Spleen (tissue), 11 donors: ENCODE measurements at regions not wholly inside any gene's neighbourhood (a gene's known extent, or its start where the extent isn't known, plus 50 kb on each side); places are given as distances from the start of the nearest gene placed in this dataset.

Source experiments
- DNase-seq: peaks from one replicate; pipeline ENCODE4 v3.0.0-alpha.2; 2020
- H3K27ac ChIP-seq, 8 donors: fragments of 200-600 bp; sonication (generic) in 7 of 8; 1 replicate in 4 of 8; 2 replicates in 4 of 8; pipeline versions ENCODE4 v1.5.0 to v1.8.0; 2016 to 2021; ENCODE audit warnings: inconsistent platforms in 4 of 8, mild to moderate bottlenecking in 4 of 8, moderate library complexity in 1 of 8
- H3K27me3 ChIP-seq, 7 donors: fragments of 200-600 bp; sonication (generic) in 6 of 7; replicated peaks in 1 of 7; 1 replicate in 4 of 7; 2 replicates in 3 of 7; pipeline versions ENCODE4 v1.5.0 to v1.8.0; 2016 to 2021; ENCODE audit warnings: inconsistent platforms in 3 of 7, mild to moderate bottlenecking in 1 of 7
- H3K36me3 ChIP-seq, 6 donors: fragments of 200-600 bp; sonication (generic) in 5 of 6; 1 replicate in 4 of 6; 2 replicates in 2 of 6; pipeline versions ENCODE4 v1.5.0 to v1.8.0; 2016 to 2021; ENCODE audit warnings: inconsistent platforms in 2 of 6
- H3K4me1 ChIP-seq, 6 donors: fragments of 200-600 bp; sonication (generic) in 5 of 6; 1 replicate in 3 of 6; 2 replicates in 3 of 6; pipeline versions ENCODE4 v1.5.0 to v1.8.0; 2016 to 2021; ENCODE audit warnings: inconsistent platforms in 3 of 6
- H3K4me3 ChIP-seq, 8 donors: fragments of 200-600 bp; sonication (generic) in 7 of 8; 1 replicate in 4 of 8; 2 replicates in 4 of 8; pipeline versions ENCODE4 v1.5.0 to v1.8.0; 2016 to 2021; ENCODE audit warnings: inconsistent platforms in 4 of 8, mild to moderate bottlenecking in 4 of 8, moderate library complexity in 2 of 8
- H3K9me3 ChIP-seq, 8 donors: fragments of 200-600 bp; sonication (generic) in 7 of 8; 1 replicate in 4 of 8; 2 replicates in 4 of 8; pipeline versions ENCODE4 v1.5.0 to v1.8.0; 2016 to 2021; ENCODE audit warnings: inconsistent platforms in 4 of 8
- CTCF ChIP-seq, 11 experiments: fragments of 200-600 bp in 7 of 11; fragments of 450-650 bp in 4 of 11; sonication (generic) in 4 of 11; IDR thresholded peaks in 8 of 11; conservative IDR thresholded peaks in 3 of 11; 1 replicate in 7 of 11; 2 replicates in 4 of 11; pipeline versions ENCODE4 v1.4.0 to v1.8.0; 2016 to 2021; ENCODE audit warnings: antibody characterized with exemption in 11 of 11, inconsistent platforms in 4 of 11, mild to moderate bottlenecking in 1 of 11
- POLR2A ChIP-seq, 3 donors: fragments of 450-650 bp; IDR thresholded peaks; one replicate each; pipeline ENCODE4 v1.5.1; 2017; ENCODE audit warnings: antibody characterized with exemption in 3 of 3, mild to moderate bottlenecking in 1 of 3
- POLR2AphosphoS5 ChIP-seq, 3 donors: sonication (generic); formaldehyde crosslinking; IDR thresholded peaks; one replicate each; pipeline ENCODE4 v1.5.1; 2017; ENCODE audit warnings: antibody characterized with exemption in 3 of 3
- WGBS, 5 donors: extraction: QIAGEN DNeasy Blood & Tissue Kit in 3 of 5; methylation state at CpG; one replicate each; pipeline versions ENCODE4 v1.1.5 to v1.1.7; 2013 to 2018; 5-methylcytosine and 5-hydroxymethylcytosine counted together
- intact Hi-C: fragments of 100-400 bp; cut with DNase I; formaldehyde crosslinking; loops from one replicate; pipeline ENCODE4 v1.15.0; 2023; ENCODE audit warnings: low total_unique reads
- donor health status: healthy with polysubstance abuse.
- donor health status: DM: no; HTN: no; CAD: no; lungs with moderate emphysema.
- donor health status: DM: no; HTN: no; CAD: no.
- donor health status: Bipolar disorder and iron deficiency.
- donor health status: healthy.
- donor health status: DM: no; HTN: no; CAD: no.
- donor health status: DM: yes; HTN: yes; CAD: no.

DNA sequence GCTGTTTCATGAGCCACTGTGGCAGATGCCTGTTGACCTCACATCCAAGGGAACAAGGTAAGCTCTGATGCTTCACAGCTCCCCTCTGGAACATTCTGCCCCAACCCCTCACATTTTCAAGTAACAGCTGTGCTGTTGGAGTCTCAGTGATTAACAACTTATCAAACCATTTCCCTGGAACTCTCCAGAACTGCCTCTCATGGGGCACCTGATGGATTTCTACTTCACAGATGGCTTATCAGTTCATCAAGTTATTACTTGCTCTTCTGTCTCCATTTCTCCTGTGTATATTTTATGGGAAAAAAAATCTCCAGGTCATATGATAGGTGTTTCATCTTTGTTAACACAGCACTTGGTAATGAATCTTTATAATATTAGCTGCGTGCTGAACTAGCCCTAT is 322.4 kb downstream of the MAN2A1 start:
- intact Hi-C loops: no loop called here
- Histone ChIP-seq H3K27me3 (no peaks in the 10 kb centered on the region), H3K4me3 (no peak overlapping the region), H3K36me3 (no peaks in the 10 kb centered on the region), H3K9me3 (no peaks in the 10 kb centered on the region), H3K27ac (no peak overlapping the region), H3K4me1 (no peaks in the 10 kb centered on the region)
- DNase-seq: no peak
- TF ChIP-seq POLR2A (IDR thresholded peaks at IDR 0.05): no peak
- 88 to 98% (median 94%) methylated on average over 1 of the region's 1 CpG for whole genome bisulfite sequencing, 5 donors

DNA sequence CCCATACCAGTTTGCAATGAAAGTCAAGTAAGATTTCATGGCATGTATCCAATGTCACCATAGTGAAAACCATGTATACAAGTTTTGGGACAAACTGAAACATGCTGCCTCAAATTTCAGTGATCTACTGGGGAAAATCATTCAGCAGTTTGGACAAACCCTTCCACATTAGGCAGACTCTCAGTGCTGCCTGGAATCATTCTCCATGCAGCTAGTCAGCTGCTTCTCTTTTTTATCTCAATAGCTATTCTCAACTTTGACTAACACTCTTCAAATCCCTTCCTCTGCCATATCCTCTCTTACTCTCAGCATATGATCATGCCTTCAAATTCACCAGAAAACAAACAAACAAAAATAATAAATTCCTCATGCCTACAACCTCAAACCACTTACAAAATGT is 323.3 kb downstream of the MAN2A1 start:
- H3K9me3 ChIP-seq: no peaks in the 10 kb centered on the region
- intact Hi-C loops: no loop called here
- no peak overlapping the region for H3K4me3 ChIP-seq
- no peaks in the 10 kb centered on the region for H3K36me3 ChIP-seq
- no peak for DNase-seq
- H3K27me3 ChIP-seq: no peaks in the 10 kb centered on the region
- no peaks in the 10 kb centered on the region for H3K4me1 ChIP-seq
- no peak overlapping the region for H3K27ac ChIP-seq
- TF ChIP-seq CTCF (IDR thresholded peaks at IDR 0.05 in 8 of 11, conservative IDR thresholded peaks at IDR 0.05 in 3 of 11) (no peak), POLR2A (IDR thresholded peaks at IDR 0.05) (no peak), POLR2AphosphoS5 (IDR thresholded peaks at IDR 0.05) (no peak)

DNA sequence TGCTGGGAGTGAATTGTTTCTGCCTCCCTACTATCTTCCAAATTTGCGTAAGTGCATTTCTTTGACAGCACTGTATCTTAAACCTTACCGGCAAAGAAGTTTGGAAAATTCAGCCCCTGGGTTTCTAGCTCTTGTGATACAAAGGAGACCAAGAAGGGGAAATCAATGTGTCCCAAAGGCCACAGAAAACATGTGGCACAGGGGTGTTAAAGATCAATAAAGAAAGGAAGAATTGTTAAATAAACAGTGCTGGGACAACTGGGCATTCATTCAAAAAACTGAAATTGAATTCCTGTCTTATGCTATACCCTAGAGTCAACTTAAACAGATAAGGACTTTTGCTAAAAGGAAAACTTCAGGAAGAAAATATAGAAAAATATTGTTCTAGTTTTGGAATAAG is 328.1 kb downstream of the MAN2A1 start:
- 71 to 99% (median 93%) methylated on average over 2 of the region's 2 CpGs for WGBS, 5 donors
- Histone ChIP-seq H3K4me1 (no peaks in the 10 kb centered on the region), H3K27me3 (no peaks in the 10 kb centered on the region), H3K27ac (no peak overlapping the region), H3K36me3 (no peaks in the 10 kb centered on the region), H3K9me3 (no peaks in the 10 kb centered on the region), H3K4me3 (no peak overlapping the region)
- no peak for DNase-seq
- TF ChIP-seq POLR2AphosphoS5 (IDR thresholded peaks at IDR 0.05) (no peak), CTCF (IDR thresholded peaks at IDR 0.05 in 8 of 11, conservative IDR thresholded peaks at IDR 0.05 in 3 of 11) (no peak), POLR2A (IDR thresholded peaks at IDR 0.05) (no peak)
- intact Hi-C loops: no loop called here

DNA sequence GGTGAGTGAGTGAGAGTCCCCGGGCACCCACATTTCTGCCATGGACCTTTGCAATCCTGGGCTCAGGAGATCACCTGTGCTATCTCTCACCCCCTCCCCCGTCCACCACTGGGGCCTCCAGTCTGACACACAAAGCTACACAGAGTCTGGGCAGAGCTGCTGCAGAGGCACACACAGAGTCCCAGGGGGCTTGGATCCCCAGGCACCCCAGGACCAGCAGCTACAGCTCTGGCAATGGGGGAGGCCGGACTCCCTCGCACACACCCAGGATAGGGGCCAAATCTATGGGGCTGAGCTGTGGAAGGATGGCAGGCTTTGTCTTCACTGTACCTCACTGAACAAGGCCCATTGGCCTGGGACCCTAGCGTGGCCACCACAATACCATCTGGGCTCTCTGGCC is 328.8 kb downstream of the MAN2A1 start:
- intact Hi-C loops: no loop called here
- H3K36me3 ChIP-seq: no peaks in the 10 kb centered on the region
- H3K4me3 ChIP-seq: no peak overlapping the region
- no peaks in the 10 kb centered on the region for H3K4me1 ChIP-seq
- no peak for TF ChIP-seq CTCF (IDR thresholded peaks at IDR 0.05 in 8 of 11, conservative IDR thresholded peaks at IDR 0.05 in 3 of 11)
- no peak for TF ChIP-seq POLR2A (IDR thresholded peaks at IDR 0.05)
- TF ChIP-seq POLR2AphosphoS5 (IDR thresholded peaks at IDR 0.05): no peak
- 66 to 91% (median 86%) methylated on average over 3 to 5 of the region's 5 CpGs for WGBS, 5 donors
- DNase-seq: no peak
- no peaks in the 10 kb centered on the region for H3K9me3 ChIP-seq
- H3K27me3 ChIP-seq: no peaks in the 10 kb centered on the region
- no peak overlapping the region for H3K27ac ChIP-seq

DNA sequence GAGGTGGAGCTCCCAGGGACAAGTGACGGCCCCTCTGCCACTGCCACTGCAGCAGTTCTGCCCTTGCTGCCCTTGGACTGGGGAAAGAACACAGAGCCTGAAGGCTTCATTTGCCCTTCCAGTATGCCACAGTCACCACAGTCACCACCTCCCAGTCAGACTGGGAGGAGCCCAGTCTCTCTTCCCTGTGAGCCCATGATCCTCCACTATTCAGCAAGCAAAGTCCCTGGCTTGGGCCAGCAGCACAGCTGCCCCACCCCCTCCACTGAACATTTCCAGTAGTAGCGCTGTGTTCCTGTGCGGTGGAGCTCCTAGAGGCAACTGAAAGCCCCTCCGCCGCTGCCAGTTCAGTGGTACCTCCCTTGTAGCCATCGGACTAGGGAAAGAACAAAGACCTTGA is 329.4 kb downstream of the MAN2A1 start:
- no peak overlapping the region for H3K27ac ChIP-seq
- intact Hi-C loops: no loop called here
- H3K4me3 ChIP-seq: no peak overlapping the region
- H3K9me3 ChIP-seq: no peaks in the 10 kb centered on the region
- no peak for TF ChIP-seq POLR2A (IDR thresholded peaks at IDR 0.05)
- TF ChIP-seq CTCF (IDR thresholded peaks at IDR 0.05 in 8 of 11, conservative IDR thresholded peaks at IDR 0.05 in 3 of 11): no peak
- TF ChIP-seq POLR2AphosphoS5 (IDR thresholded peaks at IDR 0.05): no peak
- H3K27me3 ChIP-seq: no peaks in the 10 kb centered on the region
- no peaks in the 10 kb centered on the region for H3K4me1 ChIP-seq
- DNase-seq: no peak
- no peaks in the 10 kb centered on the region for H3K36me3 ChIP-seq
- 87 to 96% (median 94%) methylated on average over 6 of the region's 6 CpGs for WGBS, 5 donors
